AG20443 (cell line): ENCODE measurements at regions not wholly inside any gene's neighbourhood (a gene's known extent, or its start where the extent isn't known, plus 50 kb on each side); places are given as distances from the start of the nearest gene placed in this dataset.
A peak's percentile ranks its signal among the peaks of the same experiment; 100 is the strongest.

ENCODE experiments used
- DNase-seq: peaks from one replicate; pipeline ENCODE4 v3.0.0; 2012; ENCODE audit warnings: low spot score, mixed read lengths

DNA sequence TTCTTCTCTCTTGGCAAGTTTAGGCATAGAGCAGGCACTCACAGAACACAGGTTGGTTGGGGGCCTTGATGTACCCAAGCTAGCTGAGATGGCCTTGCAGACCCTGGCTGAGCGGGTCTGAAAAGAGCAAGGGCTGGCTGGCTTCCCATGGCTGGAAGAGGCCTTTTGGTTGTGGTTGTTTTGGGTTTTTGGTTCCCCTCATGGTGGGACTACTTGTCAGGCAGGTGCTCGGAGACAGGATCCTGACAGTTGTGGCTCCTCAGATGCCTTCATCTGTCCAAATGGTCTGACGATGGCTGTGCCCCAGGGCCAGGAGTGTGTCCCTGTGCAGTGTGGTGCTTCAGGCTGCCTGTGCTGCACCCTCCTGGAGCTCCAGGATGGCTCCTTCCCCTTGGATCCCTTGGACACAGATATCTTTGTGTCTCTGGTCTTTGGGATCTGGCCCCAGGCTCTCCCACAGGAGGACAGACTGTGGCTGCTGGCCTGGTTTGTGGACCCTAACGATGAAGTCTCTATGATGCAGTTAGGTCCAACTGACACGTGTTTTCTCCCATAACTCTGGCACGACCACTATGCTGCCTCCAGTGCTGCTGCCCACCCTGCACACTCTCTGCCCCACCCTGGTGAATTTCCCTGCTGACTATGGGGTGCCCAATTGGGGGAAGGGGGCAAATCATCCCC is 321.5 kb upstream of the ZNF32 start:
- DNase-seq, result no peak

DNA sequence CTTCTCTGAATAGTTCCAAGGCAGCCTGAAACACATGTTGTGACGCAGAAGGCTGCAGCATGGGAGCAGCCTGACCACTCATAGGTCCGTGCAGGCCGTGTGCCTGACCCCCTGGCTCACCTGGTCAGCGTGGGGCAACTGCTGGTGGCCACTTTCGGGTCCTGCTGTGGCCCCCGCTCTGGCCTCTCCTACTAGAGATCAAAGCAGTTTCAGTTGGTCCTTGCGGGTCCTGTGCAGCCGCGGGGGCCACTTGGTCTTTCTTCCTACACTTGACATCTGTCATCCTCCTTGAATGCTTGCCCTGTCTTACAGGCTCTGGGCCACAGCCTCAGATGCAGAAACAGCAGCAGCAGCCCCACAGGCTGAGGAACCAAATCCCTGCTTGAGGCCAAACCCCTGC is 320.8 kb upstream of the ZNF32 start:
- no peak for DNase-seq

DNA sequence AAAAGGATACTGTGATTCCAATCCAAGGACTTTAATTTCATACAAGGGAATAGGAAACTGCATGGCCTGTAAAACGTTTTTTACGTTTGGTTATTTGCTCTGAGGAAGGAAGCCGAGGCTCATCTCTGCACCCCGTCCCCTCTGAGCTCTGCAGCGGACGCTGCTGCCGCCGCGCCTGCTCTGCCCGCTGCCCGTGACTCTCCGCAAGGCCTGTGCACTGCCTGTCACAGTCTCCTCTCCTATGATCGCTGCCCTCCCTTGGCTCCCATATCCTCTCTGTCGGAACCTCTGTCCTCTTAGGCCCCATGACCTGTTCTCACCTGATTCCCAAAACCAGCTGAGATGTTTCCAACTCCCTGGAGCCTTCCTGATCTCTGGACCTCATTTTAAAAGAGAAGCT is 320.3 kb upstream of the ZNF32 start:
- no peak for DNase-seq

DNA sequence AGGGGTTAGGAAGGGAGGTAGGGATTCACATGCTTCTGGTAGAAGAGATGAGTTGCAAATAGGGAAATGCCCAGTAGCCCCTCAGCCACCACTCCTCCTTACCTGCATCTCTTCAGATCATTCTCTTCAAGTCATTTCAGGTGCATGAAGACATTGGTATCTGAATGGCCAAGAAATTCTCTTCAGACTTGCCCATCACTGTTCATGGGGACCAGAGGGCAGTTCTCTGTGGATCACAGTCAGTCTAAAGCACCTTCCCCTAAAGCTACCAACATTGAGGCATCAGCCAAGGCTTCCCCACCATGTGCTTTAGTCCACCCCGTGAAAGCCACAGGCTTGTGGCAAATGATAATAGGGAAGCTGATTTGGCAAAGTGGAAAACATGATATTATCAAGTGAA is 319.4 kb upstream of the ZNF32 start:
- DNase-seq, result no peak

DNA sequence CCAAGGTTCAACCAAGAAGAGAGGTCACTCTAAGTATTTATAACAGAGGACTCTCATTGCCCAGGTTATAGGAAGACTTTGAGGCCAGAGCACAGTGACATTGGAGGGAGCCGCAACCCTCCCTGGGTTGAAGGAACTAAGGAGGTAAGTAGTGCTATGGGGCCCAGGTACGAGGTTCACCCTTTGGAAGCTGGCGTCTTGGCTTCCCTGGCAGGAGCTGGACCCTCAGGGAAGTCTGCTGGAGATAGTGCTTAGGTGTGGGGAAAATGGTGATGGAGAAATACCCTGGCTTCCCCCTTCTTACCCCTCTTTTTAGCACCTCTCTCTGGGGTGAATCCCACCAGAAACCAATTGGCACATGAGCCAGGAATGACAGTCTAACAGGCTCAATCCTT is 317.9 kb upstream of the ZNF32 start:
- no peak for DNase-seq

DNA sequence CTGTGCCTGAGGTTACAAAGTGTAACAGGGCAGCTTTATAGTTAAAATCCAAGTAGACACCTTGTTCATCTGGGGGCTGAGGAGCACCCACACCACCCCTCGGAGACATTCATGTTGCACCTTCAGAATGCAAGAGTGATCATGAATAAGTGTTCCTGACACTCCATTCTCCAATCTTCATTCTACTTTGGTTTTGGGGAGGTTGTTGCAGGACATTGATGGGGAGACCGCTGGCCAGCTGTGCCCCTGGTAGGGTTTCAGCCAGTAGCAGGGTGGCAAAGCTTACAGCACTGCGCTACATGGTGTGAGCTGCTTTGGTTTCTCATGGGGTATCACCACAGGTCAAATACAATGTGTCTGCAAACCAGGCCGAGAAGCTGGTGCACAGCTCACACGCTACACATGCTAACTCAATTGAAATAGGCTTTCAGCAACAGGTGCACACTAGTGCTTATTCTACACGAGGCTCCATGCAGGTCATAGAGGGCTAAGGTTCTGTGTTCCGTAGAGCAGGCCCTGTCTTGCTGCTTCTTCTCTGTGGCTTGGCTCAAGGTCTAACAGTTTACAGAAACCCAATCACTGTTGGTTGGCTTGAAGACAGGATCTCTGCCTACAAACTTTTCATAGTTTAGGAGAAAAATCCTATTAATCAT is 317.4 kb upstream of the ZNF32 start:
- no peak for DNase-seq

DNA sequence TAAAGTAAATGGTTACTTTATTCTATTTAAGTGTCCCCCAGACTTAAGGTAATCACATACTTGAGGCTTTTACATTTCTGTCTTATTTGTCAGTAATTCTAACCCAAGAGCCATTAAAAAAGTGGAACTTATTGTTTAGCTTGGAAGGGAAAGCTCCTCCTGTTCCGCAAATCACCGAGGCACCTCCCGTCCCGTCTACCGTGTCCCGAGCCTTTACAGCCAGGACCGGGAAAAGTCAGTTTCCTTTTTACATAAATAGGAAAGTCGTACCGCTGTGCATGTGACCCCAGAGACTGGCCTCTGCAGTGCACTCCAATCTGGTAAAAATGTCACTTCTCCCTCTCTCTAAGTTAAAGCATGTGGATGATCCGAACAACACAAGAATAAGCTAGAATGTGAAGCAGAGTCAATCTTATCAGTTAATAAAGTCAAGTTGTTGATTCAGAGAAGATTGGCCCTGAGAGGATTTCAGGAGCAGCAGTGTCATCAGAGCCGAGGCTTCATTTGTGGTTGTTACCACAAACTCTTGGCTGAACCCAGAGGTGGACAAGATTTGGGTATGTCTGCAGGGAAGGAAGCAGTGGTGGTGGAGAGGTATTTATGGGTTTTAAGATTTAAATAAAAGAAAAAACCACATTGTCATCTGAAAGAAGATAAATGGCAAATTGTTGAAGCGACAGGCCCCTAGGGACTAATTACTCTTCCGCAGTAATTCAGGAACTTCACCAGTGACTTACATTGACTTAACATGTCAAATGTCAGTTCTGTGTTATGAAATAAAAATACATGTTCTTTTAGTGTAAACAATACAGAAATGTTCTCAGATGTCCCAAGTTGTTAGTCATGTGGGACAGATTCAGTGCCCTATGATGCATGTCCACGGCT is 316.6 kb upstream of the ZNF32 start:
- peak; percentile 73 for DNase-seq

DNA sequence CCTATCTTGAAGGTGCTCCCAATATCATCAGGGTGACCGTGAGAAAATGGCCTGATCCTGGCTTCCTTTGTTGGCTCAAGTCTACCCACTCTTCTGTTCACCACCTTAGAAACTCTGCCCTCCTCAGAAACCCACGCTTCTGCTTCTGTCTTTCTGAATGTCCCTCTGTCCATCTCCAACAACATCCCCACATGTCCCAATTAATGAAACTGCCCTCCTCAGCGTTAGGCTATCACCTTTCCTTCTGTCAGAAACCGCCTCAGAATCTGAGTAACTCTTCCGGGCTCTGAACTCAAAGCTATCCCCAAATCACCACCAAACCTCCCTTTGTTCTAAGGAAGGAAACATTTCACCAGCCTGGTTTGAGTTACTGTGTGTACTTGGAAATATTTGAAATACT is 315.8 kb upstream of the ZNF32 start:
- no peak for DNase-seq

DNA sequence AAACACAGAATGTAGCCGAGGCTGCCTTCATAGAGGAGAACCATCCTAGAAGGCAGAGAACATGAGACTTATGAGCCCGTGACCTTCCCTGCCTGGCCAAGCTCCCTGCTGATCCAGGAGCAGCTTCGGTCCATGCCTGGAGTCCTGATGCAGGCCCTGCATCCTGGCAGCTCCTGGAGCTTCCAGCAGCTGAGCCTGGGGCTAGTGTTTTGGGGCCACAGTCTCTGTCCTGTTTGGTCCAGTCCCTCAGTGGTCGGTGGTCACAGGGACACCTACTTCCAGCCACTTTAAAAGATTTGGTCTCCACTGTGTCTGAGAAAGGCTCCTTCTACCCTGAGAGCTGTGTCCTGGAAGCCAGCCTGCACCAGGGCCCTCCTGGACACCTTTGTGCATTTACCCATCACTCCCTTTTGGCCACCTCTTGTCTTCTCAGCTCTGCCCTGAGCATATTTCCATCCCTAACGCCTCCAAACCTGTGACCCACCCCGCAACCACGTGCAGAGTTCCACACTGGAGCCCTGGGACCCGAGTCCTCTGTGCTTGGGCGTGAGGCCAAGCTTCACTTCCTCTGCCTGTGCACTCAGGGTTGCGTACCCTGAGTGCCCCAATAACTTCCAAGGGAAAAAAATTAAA is 315.2 kb upstream of the ZNF32 start:
- DNase-seq, result no peak

DNA sequence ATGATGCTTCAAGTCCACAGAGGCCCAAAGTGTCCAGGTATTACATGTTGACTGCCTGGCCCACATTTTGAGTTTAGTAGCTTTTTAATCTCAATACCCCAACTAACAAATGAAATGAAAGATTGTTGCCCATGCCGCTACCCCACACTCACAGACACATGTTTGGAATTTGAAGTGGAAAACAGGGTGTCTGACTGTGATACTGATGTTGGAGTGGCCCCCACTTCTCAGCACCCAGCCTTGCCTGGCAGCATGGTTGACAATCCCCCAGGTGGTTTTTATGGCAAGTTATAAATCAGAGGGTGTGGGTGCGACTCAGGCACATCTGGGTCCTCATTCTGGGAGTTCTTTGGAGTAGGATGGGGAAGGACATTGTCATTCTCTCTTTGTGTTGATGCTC is 314.7 kb upstream of the ZNF32 start:
- DNase-seq, result no peak

DNA sequence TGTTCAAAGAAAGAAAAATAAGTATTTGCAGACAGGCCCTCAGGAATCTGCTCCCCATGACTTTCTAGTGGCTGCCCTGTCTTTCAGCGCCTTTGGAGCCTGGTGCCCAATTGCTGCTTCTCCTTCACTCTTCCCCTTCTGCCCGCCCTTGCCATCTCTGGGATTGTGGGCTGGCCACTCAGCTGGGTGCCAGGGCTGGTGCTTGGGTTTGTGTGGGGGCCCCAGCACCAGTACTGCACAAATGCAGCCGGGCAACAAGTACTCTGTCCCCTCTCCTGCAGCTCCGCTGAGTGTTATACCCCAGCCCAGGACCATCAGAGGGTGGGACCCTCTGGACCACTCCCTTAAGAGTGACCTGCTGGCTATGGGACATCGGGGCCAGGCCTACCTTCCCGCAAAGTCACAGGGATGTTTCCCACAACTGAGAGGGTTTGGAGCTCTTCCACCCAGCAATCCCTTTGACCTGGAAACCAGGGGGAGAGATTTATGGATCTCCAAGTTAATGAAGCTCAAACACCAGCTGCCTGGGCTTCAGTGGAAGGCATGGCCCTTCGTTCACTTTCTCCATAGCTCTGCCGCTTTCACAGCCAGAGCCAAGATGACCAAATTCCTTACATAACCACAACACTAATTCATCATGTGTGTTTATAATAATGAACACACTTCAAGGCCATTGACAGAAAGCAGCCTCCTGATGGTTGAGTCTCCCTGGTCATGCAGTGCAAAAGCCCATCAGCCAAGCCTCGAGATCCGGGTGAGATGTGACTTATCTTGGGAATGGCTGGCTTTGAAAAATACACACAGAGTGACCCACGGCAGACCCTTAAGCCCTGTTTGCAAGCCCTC is 313.9 kb upstream of the ZNF32 start:
- DNase-seq, result peak; percentile 47

DNA sequence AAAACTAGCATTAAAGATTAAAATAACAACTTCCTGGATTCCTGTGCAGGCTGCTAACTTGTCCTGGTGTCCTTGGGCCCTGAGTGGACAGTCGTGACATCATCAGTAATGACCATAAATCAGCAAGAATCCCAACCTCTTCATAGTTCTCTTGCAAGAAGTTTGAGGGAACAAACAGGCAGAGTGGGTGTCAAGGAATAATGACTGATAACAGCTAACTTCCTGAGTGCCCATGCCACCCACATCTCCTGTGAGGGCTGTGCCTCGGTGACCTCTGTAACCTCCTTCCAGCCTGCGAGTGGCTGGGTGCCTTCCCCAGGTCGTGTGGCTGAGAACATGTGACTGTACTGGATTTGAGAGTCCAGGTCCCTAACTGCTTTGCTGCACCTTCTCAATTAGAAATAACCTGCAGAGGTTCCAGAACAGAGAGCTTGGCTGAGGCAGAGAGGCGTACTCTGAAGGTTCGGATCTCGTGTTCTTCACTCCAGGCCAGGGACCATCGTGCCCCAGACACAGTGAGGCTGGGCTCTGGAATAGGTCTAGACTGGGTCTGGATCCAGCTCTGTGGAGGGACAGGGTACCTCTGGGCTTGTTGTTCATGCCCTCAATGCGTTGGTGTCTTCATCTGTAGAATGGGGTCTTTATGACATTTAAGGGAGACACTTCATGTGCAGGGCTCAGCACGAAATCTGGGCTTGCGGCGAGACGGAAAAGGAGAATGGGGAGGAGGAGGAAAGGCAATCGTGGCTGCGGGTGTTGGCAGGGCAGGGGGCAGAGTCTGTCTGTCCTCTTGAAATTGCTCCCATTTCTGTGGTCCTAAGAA is 313.1 kb upstream of the ZNF32 start:
- no peak for DNase-seq

DNA sequence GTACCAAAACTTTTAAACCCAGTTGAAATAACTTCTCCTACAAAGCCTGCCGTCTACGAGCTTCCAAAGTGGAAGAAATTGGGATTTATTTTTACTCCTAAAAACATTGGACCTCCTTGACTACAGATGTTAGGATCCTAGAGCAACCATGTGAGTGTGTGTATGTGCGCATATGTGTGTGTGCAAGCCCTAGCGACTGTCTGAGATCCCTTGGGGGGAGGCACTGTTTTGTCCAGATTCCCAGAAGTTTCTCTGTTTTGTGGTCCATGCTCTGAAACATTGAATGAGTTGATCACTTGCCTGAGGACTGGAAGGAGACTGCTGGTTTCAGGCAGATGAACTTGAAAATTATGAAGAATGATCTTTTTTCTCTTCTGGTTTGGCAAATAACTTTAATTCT is 312.3 kb upstream of the ZNF32 start:
- DNase-seq, result no peak

DNA sequence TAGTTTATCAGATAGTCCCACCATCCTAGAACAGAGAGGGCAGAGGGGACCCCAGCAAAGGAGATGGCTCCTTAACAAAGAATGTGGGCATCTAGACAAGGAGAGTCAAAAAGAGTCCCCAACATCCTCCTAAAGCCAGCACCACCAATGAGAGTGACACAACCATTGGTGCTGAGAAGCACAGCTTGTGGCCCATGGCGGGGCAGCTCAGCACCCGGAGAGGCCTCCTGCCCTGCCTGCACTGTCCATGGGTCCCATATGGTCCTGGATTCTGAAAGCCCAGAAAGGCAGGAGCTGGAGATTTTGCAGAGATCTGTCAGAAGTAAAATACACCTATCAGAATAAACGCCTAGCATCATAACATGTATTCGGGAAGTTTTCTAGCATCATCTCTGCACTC is 311.8 kb upstream of the ZNF32 start:
- DNase-seq, result no peak

DNA sequence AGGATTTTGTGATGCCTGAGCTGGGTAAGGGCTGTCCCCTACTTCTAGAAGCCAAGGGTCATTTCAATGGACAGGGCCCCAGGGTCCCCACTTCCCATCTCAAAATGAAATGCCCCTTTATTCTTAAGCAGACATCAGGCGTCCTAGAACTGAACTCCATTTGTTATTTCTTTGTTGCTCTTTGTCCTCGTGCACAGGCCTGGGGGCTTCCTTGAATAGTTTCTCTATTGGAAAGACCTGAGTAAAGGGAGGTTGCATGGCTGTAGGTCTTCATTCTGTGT is 311.4 kb upstream of the ZNF32 start:
- no peak for DNase-seq

DNA sequence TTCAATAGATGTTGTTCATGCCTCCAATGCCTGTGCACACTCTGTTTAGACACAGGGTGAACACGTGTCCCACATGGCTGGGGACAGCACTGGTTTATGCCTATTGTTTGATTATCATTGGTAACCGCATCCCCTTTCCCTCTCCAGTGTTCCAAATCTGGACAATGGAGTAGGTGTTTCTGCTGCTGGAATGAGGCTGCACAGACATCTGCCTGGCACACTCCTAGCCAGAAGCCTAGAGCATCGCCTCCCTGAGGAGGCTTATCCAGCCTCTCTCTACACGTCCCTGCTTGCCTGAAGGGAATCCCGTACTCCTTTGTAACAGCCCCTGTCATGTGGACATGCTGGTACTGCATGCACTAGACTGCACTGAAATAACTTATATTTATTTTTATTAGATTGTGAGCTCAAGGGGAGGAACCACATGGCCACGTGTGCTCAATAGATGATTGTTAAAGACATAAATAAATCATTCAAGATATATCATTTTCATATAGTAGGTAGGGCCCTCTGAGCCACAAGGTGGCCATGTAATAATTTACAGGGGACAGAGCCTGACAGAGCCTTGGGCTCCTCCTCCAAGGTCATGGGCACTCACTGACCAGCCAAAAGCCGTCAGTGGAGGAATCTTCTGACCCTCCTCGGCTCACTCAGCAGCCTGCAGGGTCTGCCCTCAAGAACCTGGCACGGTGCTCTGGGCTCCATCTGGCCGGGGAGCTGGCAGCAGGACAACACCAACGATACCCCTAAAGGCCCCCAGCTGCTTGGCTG is 310.9 kb upstream of the ZNF32 start:
- peak; percentile 1 for DNase-seq

DNA sequence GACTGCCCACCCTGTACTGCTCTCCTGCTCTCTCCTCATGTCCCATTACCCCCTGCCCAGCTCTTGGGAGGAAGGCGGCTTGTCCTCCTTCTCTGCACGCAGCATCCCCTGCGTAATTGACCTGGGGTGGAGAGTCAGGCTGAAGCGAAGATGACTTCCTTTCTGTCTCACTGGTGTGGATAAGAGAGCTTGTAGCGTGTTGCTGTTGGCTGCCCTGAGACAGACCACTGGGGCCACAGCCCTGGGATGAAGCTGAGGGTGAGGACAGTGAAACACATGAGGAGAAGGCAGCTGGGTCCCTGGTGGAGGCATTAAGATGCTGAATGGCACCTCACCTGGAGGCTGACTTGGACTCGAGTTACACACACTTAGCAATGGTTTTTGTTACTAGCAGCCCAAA is 310.3 kb upstream of the ZNF32 start:
- peak; percentile 2 for DNase-seq

DNA sequence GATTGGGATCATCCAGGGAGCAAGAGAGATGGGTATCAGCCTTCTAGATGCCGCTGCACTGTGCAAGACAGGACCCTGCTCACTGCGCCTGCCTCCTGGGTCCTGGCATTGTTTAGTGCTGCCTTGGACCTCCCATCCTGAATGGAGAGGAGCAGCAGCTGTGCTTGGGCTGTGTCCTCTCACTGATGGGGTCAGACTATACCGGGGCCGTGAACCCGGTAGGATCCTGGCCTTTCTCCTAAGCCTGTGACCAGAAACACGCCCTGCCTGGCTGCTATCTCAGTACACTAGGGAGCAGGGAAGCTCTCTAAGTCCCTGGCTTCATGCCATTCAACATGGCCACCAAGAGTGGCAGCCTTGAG is 309.4 kb upstream of the ZNF32 start:
- DNase-seq, result peak; percentile 2

DNA sequence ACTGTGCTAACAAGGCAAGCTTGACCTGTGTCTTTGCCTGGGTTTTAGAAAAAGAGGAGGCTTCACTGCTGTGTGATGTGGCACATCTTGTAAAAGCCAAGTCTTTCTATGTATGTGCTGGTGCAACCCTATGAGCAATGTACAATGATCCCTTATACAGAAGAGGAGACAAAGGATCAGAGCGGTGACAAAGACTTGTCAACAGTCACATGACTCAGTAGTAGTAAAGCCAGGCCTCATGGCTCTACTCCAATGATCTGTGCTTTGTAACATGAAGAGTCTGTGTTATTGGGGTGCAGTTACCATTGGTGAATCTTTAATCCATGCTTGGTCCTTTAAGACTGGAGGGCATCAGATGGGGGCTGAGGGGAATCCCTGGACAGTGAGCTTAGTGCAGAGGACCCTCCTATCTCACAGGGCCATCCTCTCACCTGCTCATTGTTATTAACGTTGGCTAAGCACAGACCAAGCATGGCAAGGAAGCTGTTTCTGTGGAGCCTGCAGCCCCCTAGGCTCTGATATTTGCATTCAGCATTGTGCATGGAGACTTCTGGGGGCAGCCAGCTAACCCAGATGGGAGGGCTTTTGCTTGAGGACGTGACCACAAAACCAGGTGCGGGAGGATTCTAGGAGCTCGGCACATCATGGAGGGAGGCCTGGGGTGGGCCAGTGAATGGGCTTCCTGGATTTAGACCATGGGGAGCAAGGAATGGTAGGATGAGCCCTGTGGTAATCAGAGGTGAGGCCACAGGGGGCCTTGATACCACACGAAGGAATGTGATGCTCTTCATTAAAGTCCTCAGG is 308.8 kb upstream of the ZNF32 start:
- DNase-seq, result peak; percentile 1

DNA sequence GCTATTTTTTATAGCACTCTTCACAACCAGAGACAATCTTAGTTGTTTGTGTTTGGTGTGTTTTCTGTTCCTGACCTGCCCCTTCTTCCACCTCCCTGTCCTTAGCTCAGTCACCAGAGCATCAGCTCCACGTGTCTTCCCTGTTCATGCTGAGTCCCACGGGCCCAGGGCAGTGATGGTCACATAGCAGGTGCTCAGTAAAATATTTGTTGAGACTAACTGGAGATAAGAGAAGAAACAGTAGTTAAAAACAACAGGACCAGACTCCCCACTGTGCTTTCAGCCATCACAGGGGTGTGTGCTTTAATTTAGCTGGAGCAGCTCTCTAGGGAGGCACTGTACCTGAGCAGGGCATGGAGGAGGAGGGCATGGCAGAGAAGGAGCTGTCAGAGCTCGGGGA is 307.3 kb upstream of the ZNF32 start:
- DNase-seq, result peak; percentile 2
